HG02642 (cell line): ENCODE measurements at regions not wholly inside any gene's neighbourhood (a gene's known extent, or its start where the extent isn't known, plus 50 kb on each side); places are given as distances from the start of the nearest gene placed in this dataset.

Experiments
- ATAC-seq: cut with Tn5 transposase; IDR thresholded peaks from one replicate; pipeline ENCODE4 v1.9.1; 2021; ENCODE audit warnings: mild to moderate bottlenecking; ENCODE audit not compliant: unreplicated experiment, poor library complexity

DNA sequence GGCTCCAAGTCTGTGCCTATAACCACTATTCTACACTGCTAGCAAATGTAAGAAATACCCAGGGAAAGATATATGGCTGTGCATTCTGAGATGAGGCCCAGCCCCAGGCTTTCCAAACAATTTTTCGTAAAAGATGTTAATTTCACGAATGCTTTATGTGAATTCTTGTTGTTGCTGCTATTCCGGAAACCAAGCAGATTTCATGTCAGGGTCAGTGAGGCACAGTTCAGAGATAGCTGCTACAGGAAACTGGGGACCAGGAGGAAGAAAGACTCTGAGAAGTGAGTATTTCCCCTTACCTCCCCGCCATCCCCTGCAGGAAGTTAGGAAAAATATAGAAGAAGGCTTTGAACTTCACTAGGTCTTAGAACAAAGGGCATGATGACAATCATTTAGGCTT is 84.7 kb upstream of the TP53I11 start:
- no peak for ATAC-seq

- no peak for ATAC-seq
Observed at GRCh38 chr11:45036010-45036409, 85.3 kb upstream of the TP53I11 start.

- no peak for ATAC-seq
Observed at GRCh38 chr11:45036733-45037132, 86.0 kb upstream of the TP53I11 start.

DNA sequence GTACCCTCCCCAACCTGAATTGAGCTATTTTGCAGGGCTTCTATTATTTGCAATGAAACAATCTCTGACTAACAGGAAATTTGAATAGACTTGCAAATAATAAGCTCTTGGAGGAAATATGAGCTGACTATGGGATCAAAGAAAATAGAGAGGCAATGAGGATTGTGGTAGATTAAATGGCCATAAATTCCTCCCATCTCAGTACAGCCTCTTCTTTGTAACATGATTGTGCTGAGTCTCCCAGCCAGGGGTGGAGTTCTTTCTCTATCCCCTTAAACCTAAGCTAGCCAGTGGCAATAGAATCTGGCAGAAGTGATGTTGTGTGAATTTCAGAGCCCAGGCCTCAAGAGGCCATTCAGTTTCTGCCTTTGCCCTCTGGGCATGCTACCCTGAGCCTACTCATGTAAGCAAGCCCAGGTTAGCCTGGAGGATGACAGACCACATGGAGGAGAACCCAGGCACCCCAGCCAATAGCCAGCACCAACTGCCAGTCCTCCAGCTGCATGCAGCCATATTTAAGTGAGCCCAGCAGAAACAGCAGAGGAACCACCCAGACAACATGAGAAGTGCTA is 86.8 kb upstream of the TP53I11 start:
- ATAC-seq = no peak

DNA sequence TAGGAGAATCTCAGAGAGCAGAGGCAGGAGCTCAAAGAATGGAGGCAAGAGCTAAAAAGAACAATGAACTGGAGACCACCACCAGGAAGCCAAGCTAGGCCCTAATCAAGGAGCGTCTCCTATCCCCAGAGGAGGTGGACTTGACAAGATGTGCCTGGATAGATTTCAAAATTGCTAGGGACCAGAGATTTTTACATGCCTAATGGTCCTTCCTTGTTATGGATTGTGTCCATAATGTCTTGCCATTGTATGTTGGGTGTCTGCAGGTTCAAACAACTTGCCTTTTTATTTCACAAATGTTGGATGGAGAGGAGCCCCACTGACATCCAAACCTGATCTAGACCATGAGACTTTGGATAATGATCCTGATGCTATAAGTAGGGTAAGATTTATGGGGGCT is 88.2 kb upstream of the TP53I11 start:
- ATAC-seq = no peak

DNA sequence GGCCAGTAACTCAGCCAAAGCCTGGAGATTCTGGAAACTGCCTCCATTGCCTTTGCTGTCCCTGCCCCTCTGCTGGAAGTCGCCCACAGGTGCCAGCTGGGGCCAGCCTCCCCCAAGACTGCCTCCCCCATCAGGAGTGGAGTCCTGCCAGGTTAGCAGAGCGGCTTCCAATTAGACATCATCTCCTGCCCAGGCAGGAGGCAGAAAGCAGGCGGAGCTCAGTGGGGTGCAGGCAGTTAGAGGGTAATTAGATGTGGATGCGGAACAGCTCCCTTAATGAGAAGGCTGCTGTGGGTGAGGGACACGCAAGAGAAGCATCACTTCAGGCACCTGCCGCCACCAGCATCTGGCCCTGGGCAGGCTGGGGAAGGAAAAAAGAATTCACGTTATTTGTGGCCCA is 90.9 kb upstream of the TP53I11 start:
- no peak for ATAC-seq

DNA sequence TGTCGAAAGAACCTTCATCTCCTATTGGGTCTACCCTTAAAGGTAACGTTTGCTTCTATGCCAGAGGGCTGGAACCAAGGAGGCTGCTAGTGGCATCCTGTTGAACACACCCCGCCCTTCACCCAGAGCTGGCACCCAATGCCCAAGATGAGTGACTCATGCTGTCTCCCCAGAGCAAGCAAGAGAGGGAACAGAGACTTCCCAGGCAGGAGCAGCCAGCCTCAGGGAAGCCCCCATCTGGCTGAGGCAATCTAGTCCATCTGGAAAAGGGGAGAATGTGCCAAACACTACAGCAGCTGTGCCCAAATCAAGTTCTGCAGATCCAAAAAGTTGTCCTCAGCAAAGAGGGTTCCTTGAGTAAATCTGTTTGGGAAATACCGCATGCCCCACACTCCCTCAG is 91.9 kb upstream of the TP53I11 start:
- ATAC-seq = no peak

DNA sequence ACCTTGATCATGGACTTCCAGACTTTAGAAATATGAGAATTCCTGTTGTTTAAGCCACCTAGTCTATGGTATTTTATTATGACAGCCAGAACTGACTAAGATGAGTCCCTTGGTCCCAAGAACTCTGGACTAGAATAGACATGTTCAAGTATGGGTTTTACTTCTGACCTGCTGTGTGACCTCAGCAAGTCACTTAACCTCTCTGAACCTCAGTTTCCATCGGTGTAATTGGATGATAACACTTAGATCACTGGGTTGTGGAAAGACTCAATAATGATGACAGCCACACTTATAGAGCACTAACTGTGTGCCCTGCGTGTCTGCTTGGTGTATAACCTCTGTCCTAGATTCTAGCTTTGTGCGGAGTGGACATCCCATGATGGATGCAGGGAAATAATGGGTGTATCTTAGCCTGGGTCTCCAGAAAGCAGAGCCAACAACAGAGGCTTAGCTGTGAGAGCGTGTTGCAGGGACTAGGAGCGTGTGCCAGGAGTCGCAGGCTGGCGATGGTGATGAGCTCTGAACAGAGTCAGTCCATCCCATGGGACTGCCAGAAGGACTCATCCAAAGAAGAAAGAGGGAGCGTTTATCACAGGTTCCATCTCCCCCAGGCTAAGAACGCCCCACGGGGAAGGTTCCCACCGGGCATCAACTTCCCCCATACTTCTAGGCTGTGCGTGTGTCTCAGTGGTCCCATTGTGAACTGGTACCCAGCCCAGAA is 93.2 kb upstream of the TP53I11 start:
- no peak for ATAC-seq

DNA sequence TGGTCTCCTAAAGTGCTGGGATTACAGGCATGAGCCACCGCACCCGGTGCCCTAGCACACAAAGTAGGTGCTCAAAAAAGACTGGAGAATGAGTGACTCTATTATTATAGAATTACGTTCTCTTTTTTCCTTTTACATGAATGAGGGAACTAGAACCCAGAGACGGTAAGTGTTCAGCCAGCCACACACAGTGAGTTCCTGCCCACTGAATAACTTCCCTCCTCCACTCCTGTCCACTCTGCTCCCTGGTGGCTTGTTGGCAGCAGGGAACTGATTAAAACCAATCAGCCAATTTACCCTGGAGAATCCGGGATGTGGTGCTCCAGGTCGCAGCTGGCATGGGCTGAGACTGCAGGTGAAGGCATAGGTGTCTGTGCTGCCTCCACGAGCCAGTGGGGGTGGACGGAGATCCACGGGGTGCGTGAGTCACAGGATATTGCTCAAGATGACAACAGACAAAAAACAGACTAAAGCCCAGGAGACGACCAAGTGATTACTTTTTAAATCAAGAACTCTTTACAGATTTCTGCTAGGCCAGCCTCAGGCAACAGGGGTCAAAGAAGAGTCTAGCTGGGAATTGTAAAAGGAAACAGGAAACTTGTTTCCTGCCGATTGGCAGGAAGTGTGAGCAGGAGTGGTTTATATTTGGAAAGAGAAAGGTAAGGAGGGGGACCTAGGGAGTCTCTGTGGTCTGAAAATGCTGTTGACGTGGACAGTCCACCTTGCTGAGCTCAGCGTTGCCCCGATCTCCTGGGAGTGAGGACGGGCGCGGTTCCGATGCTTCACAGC is 95.2 kb upstream of the TP53I11 start:
- no peak for ATAC-seq

GRCh38 chr11:45048313-45048841 is 97.7 kb upstream of the TP53I11 start:
- ATAC-seq = no peak

DNA sequence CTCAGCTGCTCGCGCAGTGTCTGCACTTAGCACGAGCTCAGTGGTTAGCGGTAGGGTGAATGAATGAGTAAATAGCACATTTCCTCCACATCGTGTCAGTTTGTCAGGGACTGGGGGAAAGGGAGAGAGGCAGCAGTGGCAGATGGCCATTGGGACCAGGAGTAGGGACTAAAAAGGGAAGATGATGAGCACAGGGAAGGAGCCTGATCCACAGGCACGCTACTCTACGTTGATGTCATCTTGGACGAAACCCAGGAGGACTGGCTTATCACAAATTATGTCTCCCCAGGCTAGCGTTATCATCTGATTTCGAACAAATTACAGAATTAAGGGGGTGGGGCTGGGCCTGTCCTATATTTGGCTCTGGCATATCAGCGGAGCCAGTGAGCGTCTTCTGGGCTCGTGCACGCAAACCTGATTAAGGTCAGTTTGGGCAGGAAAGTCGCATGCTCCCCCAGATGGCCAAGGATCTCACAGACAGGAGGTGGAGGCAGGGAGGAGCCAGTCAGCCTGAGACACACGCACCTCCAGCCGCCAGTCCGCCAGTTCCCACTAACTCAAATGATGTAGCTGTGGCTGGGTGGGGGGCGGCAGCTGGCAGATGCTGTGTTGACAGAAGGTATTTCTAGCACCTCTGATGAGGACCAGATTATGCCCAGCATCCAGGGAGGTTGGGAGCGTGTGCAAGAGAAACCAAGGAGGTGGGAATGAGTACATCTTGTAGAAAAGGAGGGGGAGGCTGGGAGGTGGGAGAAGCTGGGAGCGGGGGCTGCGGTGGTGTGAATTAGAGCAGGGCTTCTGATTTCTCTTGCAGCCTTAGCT is 97.4 kb upstream of the PRDM11 start:
- no peak for ATAC-seq

- ATAC-seq = no peak
Observed at GRCh38 chr11:45050111-45050510, 96.3 kb upstream of the PRDM11 start.

DNA sequence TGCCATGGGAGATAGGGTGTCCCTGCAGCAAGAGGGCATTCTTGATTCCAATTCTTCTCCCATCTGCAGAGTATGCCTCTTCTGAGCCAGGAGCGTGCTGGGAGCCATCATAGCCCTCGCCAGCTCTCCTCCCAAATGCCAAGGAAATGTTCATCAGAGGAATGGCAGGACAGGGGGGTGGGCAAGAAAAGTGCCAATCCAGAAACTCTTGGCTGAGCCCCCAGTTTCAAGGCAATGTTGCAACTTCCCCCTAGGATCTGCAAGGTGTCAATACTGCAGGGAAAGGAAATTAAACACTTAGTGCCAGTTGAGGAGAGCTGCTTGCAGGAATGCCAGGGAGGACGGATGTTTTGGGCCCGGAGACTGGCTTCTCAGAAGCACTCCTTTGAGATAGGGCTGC is 94.8 kb upstream of the PRDM11 start:
- no peak for ATAC-seq

GRCh38 chr11:45052361-45052760 is 94.1 kb upstream of the PRDM11 start:
- ATAC-seq = no peak

DNA sequence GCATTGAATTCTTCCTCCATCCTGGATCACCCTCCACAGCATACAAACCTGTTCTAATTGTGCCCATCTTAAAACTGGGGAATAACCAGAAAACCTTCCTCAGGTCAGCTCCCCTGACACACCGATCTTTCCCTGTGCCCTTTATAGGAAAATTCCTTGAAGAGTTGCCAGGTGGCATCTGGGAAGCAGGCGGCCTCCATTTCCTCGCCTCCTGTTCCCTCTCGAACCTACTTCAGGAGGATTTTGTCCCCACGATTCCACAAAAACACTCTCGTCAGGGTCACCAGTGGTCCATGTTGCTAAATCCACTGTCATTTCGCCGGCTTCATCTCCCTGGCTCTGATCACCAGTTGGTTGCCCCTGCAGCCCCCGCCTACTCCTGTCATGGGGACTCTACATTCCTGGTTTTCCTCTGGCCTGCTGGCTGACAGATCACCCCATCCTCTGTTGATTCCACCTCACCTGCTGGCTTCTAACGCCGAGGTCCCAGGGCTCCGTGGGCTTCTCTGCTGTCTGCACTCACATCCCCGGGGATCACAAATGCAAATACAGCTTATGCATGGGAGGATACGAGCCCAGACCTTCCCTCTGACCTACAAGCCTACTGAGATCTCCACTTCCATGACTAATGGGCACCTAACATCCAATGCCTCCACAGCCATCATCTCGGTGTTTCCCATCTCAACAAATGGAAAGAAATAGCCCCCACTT is 92.5 kb upstream of the PRDM11 start:
- no peak for ATAC-seq

GRCh38 chr11:45054956-45055355 is 91.5 kb upstream of the PRDM11 start:
- no peak for ATAC-seq

DNA sequence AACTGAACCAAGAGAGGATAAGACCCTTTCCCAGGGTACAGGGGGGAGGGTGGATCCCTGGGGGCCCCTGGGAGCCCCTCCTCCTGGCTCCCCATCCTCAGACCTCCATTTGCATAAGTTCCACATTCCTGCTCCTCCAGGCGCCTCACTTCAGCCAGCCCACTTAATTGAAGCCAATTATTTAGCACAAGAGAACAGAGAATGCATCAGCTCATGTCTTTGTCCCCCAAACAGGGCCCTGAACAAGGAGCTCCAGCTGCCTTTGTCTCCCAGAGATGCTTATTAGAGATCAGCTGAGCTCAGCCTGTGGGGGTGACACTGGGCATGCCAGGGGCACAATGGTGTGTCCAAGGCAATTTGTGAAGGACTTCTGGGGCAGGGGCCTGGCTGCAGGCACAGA is 89.9 kb upstream of the PRDM11 start:
- ATAC-seq = no peak

GRCh38 chr11:45057938-45058646 is 88.3 kb upstream of the PRDM11 start:
- no peak for ATAC-seq

DNA sequence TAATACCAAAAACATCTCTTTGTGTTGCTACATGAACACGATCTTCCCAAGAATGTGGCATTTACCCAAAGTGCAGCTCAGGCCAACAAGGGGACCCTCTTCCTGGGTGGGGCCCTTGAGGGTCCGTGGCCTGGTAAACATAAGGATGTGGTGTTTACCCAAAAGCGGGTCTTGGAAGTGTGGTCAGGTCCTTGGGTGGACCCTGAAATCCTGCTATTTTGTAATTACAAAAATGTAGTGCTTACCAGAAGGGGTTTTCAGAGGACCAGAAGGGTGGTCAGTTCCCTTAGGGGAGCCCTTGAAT is 87.8 kb upstream of the PRDM11 start:
- ATAC-seq = no peak

DNA sequence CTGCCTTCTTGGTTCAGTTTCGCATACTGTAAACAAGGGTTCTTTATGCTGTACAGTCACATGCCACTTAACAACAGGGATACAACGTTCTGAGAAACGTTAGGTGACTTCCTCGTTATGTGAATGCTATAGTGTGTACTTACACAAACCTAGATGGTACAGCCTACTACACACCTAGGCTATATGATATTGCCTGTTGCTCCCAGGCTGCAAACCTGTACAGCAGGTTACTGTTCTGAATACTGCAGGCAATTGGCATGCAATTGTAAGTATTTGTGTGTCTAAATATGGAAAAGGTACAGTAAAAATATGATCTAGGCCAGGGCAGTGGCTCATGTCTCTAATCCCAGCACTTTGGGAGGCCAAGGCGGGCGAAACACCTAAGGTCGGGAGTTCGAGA is 85.7 kb upstream of the PRDM11 start:
- ATAC-seq = no peak
